Neural cell (in vitro differentiated cells): ENCODE measurements at regions not wholly inside any gene's neighbourhood (a gene's known extent, or its start where the extent isn't known, plus 50 kb on each side); places are given as distances from the start of the nearest gene placed in this dataset.

Experiments
- H2AFZ ChIP-seq: fragments of 200-600, 300-800 bp; sonication (generic), shearing (Covaris generic); 2 replicates; pipeline ENCODE4 v1.6.0; 2014; ENCODE audit warnings: low read depth, mild to moderate bottlenecking, antibody characterized with exemption, low read length, moderate library complexity
- H3F3A ChIP-seq: fragments of 200-600 bp; shearing (Covaris generic); 2 replicates; pipeline ENCODE4 v1.6.1; 2016; ENCODE audit warnings: mild to moderate bottlenecking, moderate library complexity, mixed read lengths, antibody characterized with exemption, low read length; ENCODE audit not compliant: insufficient read depth, poor library complexity, severe bottlenecking
- H3K27ac ChIP-seq: fragments of 200-600, 300-800 bp; sonication (generic), shearing (Covaris generic); 2 replicates; pipeline ENCODE4 v1.5.1; 2014; ENCODE audit warnings: mild to moderate bottlenecking, low read length, moderate library complexity
- H3K27me3 ChIP-seq: fragments of 300-800, 200-600 bp; sonication (generic), shearing (Covaris generic); 2 replicates; pipeline ENCODE4 v1.6.0; 2014; ENCODE audit warnings: mild to moderate bottlenecking, low read depth, low read length, moderate library complexity; ENCODE audit not compliant: insufficient read depth
- H3K36me3 ChIP-seq: fragments of 300-800, 200-600 bp; sonication (generic), shearing (Covaris generic); 2 replicates; pipeline ENCODE4 v1.5.1; 2014; ENCODE audit warnings: mild to moderate bottlenecking, antibody characterized with exemption, low read length, moderate library complexity; ENCODE audit not compliant: insufficient read depth
- H3K4me2 ChIP-seq: fragments of 300-800, 200-600 bp; sonication (generic), shearing (Covaris generic); 2 replicates; pipeline ENCODE4 v1.6.0; 2014; ENCODE audit warnings: mild to moderate bottlenecking, low read length
- H3K4me3 ChIP-seq: fragments of 300-800, 200-600 bp; sonication (generic), shearing (Covaris generic); 2 replicates; pipeline ENCODE4 v1.5.1; 2014; ENCODE audit warnings: mild to moderate bottlenecking, low read length, moderate library complexity
- H3K79me2 ChIP-seq: fragments of 200-600 bp; shearing (Covaris generic); replicated peaks from 2 replicates; pipeline ENCODE4 v1.6.0; 2014; ENCODE audit warnings: mild to moderate bottlenecking, low read length, moderate library complexity; ENCODE audit not compliant: insufficient read depth
- H3K9ac ChIP-seq: fragments of 300-800, 200-600 bp; sonication (generic), shearing (Covaris generic); 2 replicates; pipeline ENCODE4 v1.6.1; 2016; ENCODE audit warnings: mild to moderate bottlenecking, low read length, mixed read lengths
- H3K9me2 ChIP-seq: fragments of 200-600 bp; shearing (Covaris generic); 2 replicates; pipeline ENCODE4 v1.6.1; 2016; ENCODE audit warnings: mild to moderate bottlenecking, low read length, mixed read lengths; ENCODE audit not compliant: insufficient read depth
- H3K9me3 ChIP-seq: fragments of 200-600, 300-800 bp; sonication (generic), shearing (Covaris generic); 2 replicates; pipeline ENCODE4 v1.6.1; 2016; ENCODE audit warnings: mild to moderate bottlenecking, mixed run types, low read length, moderate library complexity, mixed read lengths
- H4K20me1 ChIP-seq: fragments of 200-600 bp; shearing (Covaris generic); 2 replicates; pipeline ENCODE4 v1.6.1; 2016; ENCODE audit warnings: mild to moderate bottlenecking, mixed run types; ENCODE audit not compliant: insufficient read depth
- CTCF ChIP-seq: fragments of 450-650 bp; IDR thresholded peaks from 2 replicates; pipeline ENCODE4 v1.5.1; 2014; ENCODE audit warnings: antibody characterized with exemption, mild to moderate bottlenecking, moderate library complexity; ENCODE audit not compliant: poor library complexity, severe bottlenecking
- EP300 ChIP-seq: fragments of 450-650 bp; conservative IDR thresholded peaks from 2 replicates; pipeline ENCODE4 v1.6.1; 2014; ENCODE audit warnings: antibody characterized with exemption, mild to moderate bottlenecking, moderate library complexity; ENCODE audit not compliant: poor library complexity, severe bottlenecking
- EZH2 ChIP-seq: fragments of 200-600, 300-800 bp; shearing (Covaris generic), sonication (generic); IDR thresholded peaks from 2 replicates; pipeline ENCODE4 v1.6.1; 2014; ENCODE audit warnings: antibody characterized with exemption, low read length, borderline replicate concordance, mild to moderate bottlenecking; ENCODE audit not compliant: insufficient read depth, poor library complexity, severe bottlenecking
- MXI1 ChIP-seq: fragments of 450-650 bp; conservative IDR thresholded peaks from 2 replicates; pipeline ENCODE4 v1.6.1; 2014; ENCODE audit warnings: antibody characterized with exemption, mild to moderate bottlenecking; ENCODE audit not compliant: poor library complexity, severe bottlenecking
- POLR2AphosphoS5 ChIP-seq: IDR thresholded peaks from 2 replicates; pipeline ENCODE4 v1.6.1; 2012
- RAD21 ChIP-seq: fragments of 450-650 bp; conservative IDR thresholded peaks from 2 replicates; pipeline ENCODE4 v1.6.1; 2014; ENCODE audit warnings: antibody characterized with exemption, mild to moderate bottlenecking, moderate library complexity
- REST ChIP-seq: IDR thresholded peaks from 2 replicates; pipeline ENCODE4 v1.6.1; 2012; ENCODE audit warnings: borderline replicate concordance
- SMC3 ChIP-seq: fragments of 450-650 bp; conservative IDR thresholded peaks from 2 replicates; pipeline ENCODE4 v1.6.1; 2014; ENCODE audit warnings: antibody characterized with exemption, mild to moderate bottlenecking, moderate library complexity; ENCODE audit not compliant: poor library complexity
- TAF1 ChIP-seq: IDR thresholded peaks from 2 replicates; pipeline ENCODE4 v1.6.1; 2012; ENCODE audit warnings: low read depth

GRCh38 chr1:173342736-173343135 lies 134.4 kb upstream of the PRDX6 start:
- TF ChIP-seq TAF1 (no peak), REST (no peak), EZH2 (no peak), POLR2AphosphoS5 (no peak), SMC3 (no peak), CTCF (no peak), EP300 (no peak), RAD21 (no peak), MXI1 (no peak)
- H4K20me1 ChIP-seq, result no peaks in the 10 kb centered on the region
- H3F3A ChIP-seq, result no peaks in the 10 kb centered on the region
- H3K36me3 ChIP-seq, result no peaks in the 10 kb centered on the region
- no peaks in the 10 kb centered on the region for H3K79me2 ChIP-seq
- no peak overlapping the region for H3K4me3 ChIP-seq
- no peak overlapping the region for H3K27ac ChIP-seq
- no peak overlapping the region for H3K9ac ChIP-seq
- H3K9me2 ChIP-seq, result no peaks in the 10 kb centered on the region
- H3K27me3 ChIP-seq, result no peaks in the 10 kb centered on the region
- no peaks in the 10 kb centered on the region for H3K9me3 ChIP-seq
- H2AFZ ChIP-seq, result no peak overlapping the region
- no peak overlapping the region for H3K4me2 ChIP-seq

- Histone ChIP-seq H3K79me2 (no peaks in the 10 kb centered on the region), H3K9me2 (no peaks in the 10 kb centered on the region), H3K4me3 (no peak overlapping the region), H3K9ac (no peak overlapping the region), H3K27ac (no peak overlapping the region), H3K9me3 (no peaks in the 10 kb centered on the region), H3K36me3 (no peaks in the 10 kb centered on the region), H2AFZ (no peak overlapping the region), H3F3A (no peaks in the 10 kb centered on the region), H3K27me3 (no peaks in the 10 kb centered on the region), H4K20me1 (no peaks in the 10 kb centered on the region), H3K4me2 (no peak overlapping the region)
- no peak for TF ChIP-seq MXI1
- no peak for TF ChIP-seq SMC3
- TF ChIP-seq EZH2, result no peak
- TF ChIP-seq REST, result no peak
- TF ChIP-seq POLR2AphosphoS5, result no peak
- TF ChIP-seq CTCF, result no peak
- TF ChIP-seq TAF1, result no peak
- TF ChIP-seq RAD21, result no peak
- no peak for TF ChIP-seq EP300
Observed at GRCh38 chr1:173344034-173344743, 132.9 kb upstream of the PRDX6 start.
